ENCODE measurements at regions not wholly inside any gene's neighbourhood (a gene's known extent, or its start where the extent isn't known, plus 50 kb on each side); places are given as distances from the start of the nearest gene placed in this dataset.

- DNase-seq, result no peak
These were observed 100.5 kb upstream of the MGAT5 start for GRCh38 chr2:134153294-134153880.

- DNase-seq, result no peak
These were observed 99.6 kb upstream of the MGAT5 start for GRCh38 chr2:134154246-134154645.

- DNase-seq, result no peak
These were observed 98.7 kb upstream of the MGAT5 start for GRCh38 chr2:134155134-134155533.

- DNase-seq, result no peak
These were observed 95.6 kb upstream of the MGAT5 start for GRCh38 chr2:134158295-134158694.

- no peak for DNase-seq
These were observed 92.7 kb upstream of the MGAT5 start for GRCh38 chr2:134161170-134161547.

GRCh38 chr2:134163336-134163735 is 90.5 kb upstream of the MGAT5 start:
- no peak for DNase-seq

GRCh38 chr2:134164306-134164705 is 89.6 kb upstream of the MGAT5 start:
- DNase-seq, result no peak

- DNase-seq, result no peak
These were observed 86.9 kb upstream of the MGAT5 start for GRCh38 chr2:134167015-134167414.

- no peak for DNase-seq
These were observed 84.1 kb upstream of the MGAT5 start for GRCh38 chr2:134169788-134170187.

GRCh38 chr2:134170294-134170693 is 83.6 kb upstream of the MGAT5 start:
- no peak for DNase-seq

GRCh38 chr2:134170700-134171099 is 83.2 kb upstream of the MGAT5 start:
- no peak for DNase-seq

- no peak for DNase-seq
These were observed 80.4 kb upstream of the MGAT5 start for GRCh38 chr2:134173338-134174016.

GRCh38 chr2:134174711-134175110 is 79.2 kb upstream of the MGAT5 start:
- no peak for DNase-seq

GRCh38 chr2:134175834-134176233 is 78.0 kb upstream of the MGAT5 start:
- DNase-seq, result no peak

- no peak for DNase-seq
These were observed 76.4 kb upstream of the MGAT5 start for GRCh38 chr2:134177351-134177931.

GRCh38 chr2:134178138-134178877 is 75.6 kb upstream of the MGAT5 start:
- DNase-seq, result no peak

GRCh38 chr2:134181219-134181618 is 72.7 kb upstream of the MGAT5 start:
- peak in 1 of 2 experiments; percentile 11 for DNase-seq

- DNase-seq, result no peak
These were observed 70.2 kb upstream of the MGAT5 start for GRCh38 chr2:134183679-134184078.

- DNase-seq, result no peak
These were observed 68.2 kb upstream of the MGAT5 start for GRCh38 chr2:134185639-134186038.

- DNase-seq, result no peak
These were observed 64.7 kb upstream of the MGAT5 start for GRCh38 chr2:134189009-134189720.

- DNase-seq, result no peak
These were observed 63.6 kb upstream of the MGAT5 start for GRCh38 chr2:134190062-134190806.

- no peak for DNase-seq
These were observed 63.1 kb upstream of the MGAT5 start for GRCh38 chr2:134190807-134191203.

Measured in activated CD4-positive, alpha-beta T cell treated with anti-CD3 and anti-CD28 coated beads, Interleukin-2, amount 50 U/mL, for 4 hours (primary cell).